ENCODE measurements at regions not wholly inside any gene's neighbourhood (a gene's known extent, or its start where the extent isn't known, plus 50 kb on each side); places are given as distances from the start of the nearest gene placed in this dataset.

DNA sequence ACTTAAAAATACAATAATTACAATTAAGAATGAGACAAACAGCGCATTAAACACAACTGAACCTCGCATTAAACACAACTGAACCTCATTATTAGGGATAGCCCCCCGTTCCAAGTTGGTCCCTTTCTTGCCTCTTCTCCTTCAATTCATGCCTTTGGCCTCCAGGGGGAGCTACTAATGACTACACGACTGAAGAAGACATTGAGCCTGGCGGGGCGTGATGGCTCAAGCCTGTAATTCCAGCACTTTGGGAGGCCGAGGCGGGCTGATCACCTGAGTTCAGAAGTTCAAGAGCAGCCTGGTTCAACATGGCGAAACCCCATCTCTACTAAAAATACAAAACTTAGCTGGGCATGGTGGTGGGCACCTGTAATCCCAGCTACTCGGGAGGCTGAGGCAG lies 56.4 kb upstream of the NWD2 start:
- TF ChIP-seq, protein P1, sequence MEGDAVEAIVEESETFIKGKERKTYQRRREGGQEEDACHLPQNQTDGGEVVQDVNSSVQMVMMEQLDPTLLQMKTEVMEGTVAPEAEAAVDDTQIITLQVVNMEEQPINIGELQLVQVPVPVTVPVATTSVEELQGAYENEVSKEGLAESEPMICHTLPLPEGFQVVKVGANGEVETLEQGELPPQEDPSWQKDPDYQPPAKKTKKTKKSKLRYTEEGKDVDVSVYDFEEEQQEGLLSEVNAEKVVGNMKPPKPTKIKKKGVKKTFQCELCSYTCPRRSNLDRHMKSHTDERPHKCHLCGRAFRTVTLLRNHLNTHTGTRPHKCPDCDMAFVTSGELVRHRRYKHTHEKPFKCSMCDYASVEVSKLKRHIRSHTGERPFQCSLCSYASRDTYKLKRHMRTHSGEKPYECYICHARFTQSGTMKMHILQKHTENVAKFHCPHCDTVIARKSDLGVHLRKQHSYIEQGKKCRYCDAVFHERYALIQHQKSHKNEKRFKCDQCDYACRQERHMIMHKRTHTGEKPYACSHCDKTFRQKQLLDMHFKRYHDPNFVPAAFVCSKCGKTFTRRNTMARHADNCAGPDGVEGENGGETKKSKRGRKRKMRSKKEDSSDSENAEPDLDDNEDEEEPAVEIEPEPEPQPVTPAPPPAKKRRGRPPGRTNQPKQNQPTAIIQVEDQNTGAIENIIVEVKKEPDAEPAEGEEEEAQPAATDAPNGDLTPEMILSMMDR (IDR thresholded peaks at IDR 0.05; ENCODE audit: control insufficient read depth, insufficient read depth, low read depth, low read length, missing control alignments): no peak
- no peak for DNase-seq (ENCODE audit: low read depth)
- H3K4me3 ChIP-seq (ENCODE audit: control insufficient read depth, low read depth, low read length): no peak overlapping the region
